CD4-positive, alpha-beta memory T cell (primary cell): ENCODE measurements at regions not wholly inside any gene's neighbourhood (a gene's known extent, or its start where the extent isn't known, plus 50 kb on each side); places are given as distances from the start of the nearest gene placed in this dataset.
A peak's percentile ranks its signal among the peaks of the same experiment; 100 is the strongest.

Source experiments
- CTCF ChIA-PET: fragments of 350-600 bp; sonication (Branson Sonifier 250); formaldehyde crosslinking; loops from one replicate; lab custom pipeline; 2021; ENCODE audit warnings: inconsistent platforms; ENCODE audit not compliant: partially characterized antibody; lab: Charles Lee
- POLR2A ChIA-PET: fragments of 350-600 bp; sonication (Branson Sonifier 250); formaldehyde crosslinking; loops from one replicate; lab custom pipeline; 2021; ENCODE audit not compliant: partially characterized antibody; lab: Charles Lee
- DNase-seq, 5 donors: peaks; one replicate each; pipeline versions ENCODE4 v3.0.0 to v3.0.0-alpha.2; 2020 to 2022; ENCODE audit warnings: mixed read lengths in 1 of 5
- H3K27ac ChIP-seq: one replicate; pipeline ENCODE4 v1.7.0; 2013; ENCODE audit warnings: low read depth, low read length
- H3K27me3 ChIP-seq: 2 replicates; pipeline ENCODE4 v1.7.0; 2013; ENCODE audit warnings: mild to moderate bottlenecking, low read length, moderate library complexity; ENCODE audit not compliant: insufficient read depth
- H3K36me3 ChIP-seq: 2 replicates; pipeline ENCODE4 v1.7.0; 2013; ENCODE audit warnings: mild to moderate bottlenecking, low read length, moderate library complexity; ENCODE audit not compliant: insufficient read depth
- H3K4me1 ChIP-seq: 2 replicates; pipeline ENCODE4 v1.7.0; 2013; ENCODE audit warnings: mild to moderate bottlenecking, low read length, moderate library complexity; ENCODE audit not compliant: insufficient read depth
- H3K4me3 ChIP-seq, 2 donors: one replicate each; pipeline ENCODE4 v1.7.0; 2013; ENCODE audit warnings: low read length in 2 of 2, mild to moderate bottlenecking in 1 of 2
- H3K9me3 ChIP-seq, 2 donors: one replicate each; pipeline ENCODE4 v1.7.0; 2013; ENCODE audit warnings: low read length in 2 of 2, control low read depth in 1 of 2; ENCODE audit not compliant: control insufficient read depth in 1 of 2
- H3K27ac Mint-ChIP-seq, 7 donors: one replicate each; pipeline ENCODE4 v1.8.0; 2020 to 2021; ENCODE audit warnings: mixed read lengths in 7 of 7, mild to moderate bottlenecking in 6 of 7, inconsistent platforms in 3 of 7, moderate library complexity in 3 of 7
- H3K27me3 Mint-ChIP-seq, 2 donors: one replicate each; pipeline ENCODE4 v1.8.0; 2020 to 2021; ENCODE audit warnings: mixed read lengths in 2 of 2
- H3K36me3 Mint-ChIP-seq, 2 donors: one replicate each; pipeline ENCODE4 v1.8.0; 2020 to 2021; ENCODE audit warnings: mixed read lengths in 2 of 2, inconsistent platforms in 1 of 2, mild to moderate bottlenecking in 1 of 2
- H3K4me1 Mint-ChIP-seq, 4 donors: one replicate each; pipeline ENCODE4 v1.8.0; 2020 to 2021; ENCODE audit warnings: mixed read lengths in 4 of 4, mild to moderate bottlenecking in 1 of 4
- H3K4me3 Mint-ChIP-seq, 8 donors: one replicate each; pipeline ENCODE4 v1.8.0; 2020 to 2021; ENCODE audit warnings: mixed read lengths in 8 of 8, mild to moderate bottlenecking in 7 of 8, moderate library complexity in 6 of 8, inconsistent platforms in 3 of 8
- H3K9me3 Mint-ChIP-seq, 8 donors: one replicate each; pipeline ENCODE4 v1.8.0; 2020 to 2021; ENCODE audit warnings: mixed read lengths in 8 of 8, mild to moderate bottlenecking in 5 of 8, inconsistent platforms in 3 of 8, moderate library complexity in 1 of 8
- intact Hi-C: fragments of 100-400 bp; cut with micrococcal nuclease; formaldehyde crosslinking; loops from one replicate; pipeline ENCODE4 v1.15.1; 2023

DNA sequence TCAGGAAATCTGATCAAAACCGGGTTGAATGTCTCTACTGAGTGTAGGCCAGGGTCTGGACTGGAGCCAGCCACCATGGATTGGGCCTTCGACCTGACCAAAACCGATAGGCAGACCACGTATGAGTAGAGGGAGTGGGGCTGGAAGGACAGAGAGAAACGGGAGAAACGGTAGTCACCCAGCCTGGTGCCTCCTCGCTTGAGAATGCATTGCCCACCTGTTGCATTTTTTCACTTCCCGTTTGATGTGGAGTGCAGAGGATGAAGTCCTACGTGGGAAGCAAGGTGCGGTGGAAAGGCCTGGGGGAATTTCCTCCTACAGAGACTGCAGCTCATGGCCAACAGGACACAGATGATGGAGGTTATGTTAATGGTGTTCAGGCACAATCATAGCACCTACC is 53.9 kb upstream of the ECI2 start:
- no peak for DNase-seq
- POLR2A ChIA-PET: no interaction called here

DNA sequence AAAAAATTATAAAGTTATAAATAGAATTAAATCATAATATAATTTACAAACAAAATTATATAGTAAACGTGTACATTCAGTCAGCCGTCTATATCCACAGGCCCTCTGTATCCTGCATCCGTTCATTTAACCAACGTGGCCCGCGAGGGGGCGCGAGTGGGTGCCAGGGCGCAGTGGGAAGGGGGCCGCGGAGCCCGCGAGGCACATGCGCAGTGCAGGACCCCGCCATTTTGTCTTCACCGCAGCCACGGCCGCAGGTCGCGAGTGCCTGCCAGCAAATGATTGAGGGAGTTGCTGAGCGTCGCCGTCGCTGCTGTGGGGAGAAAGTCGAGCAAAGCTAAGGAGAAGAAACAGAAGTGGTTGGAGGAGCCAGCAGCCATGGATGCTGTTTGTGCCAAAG is 53.4 kb upstream of the ECI2 start:
- intact Hi-C loops: no loop called here
- H3K27me3 Mint-ChIP-seq: peaks cover 0 to 4% of the 10 kb centered on the region in 2 donors

More for the DNA sequence above, 53.9 kb upstream of the ECI2 start:
- intact Hi-C loops: no loop called here
- Histone ChIP-seq H3K4me1 (no peaks in the 10 kb centered on the region), H3K27ac (no peak overlapping the region), H3K36me3 (no peaks in the 10 kb centered on the region), H3K9me3 (no peaks in the 10 kb centered on the region), H3K27me3 (no peaks in the 10 kb centered on the region), H3K4me3 (no peak overlapping the region)
- Mint-ChIP-seq H3K4me3 (no peak overlapping the region), H3K27ac (no peak overlapping the region), H3K4me1 (peaks cover 0 to 6% (median 2%) of the 10 kb centered on the region in 4 donors), H3K36me3 (no peaks in the 10 kb centered on the region), H3K9me3 (no peaks in the 10 kb centered on the region), H3K27me3 (peaks cover 0 to 4% of the 10 kb centered on the region in 2 donors)
- CTCF ChIA-PET: interaction anchor here (1.9 to 3.0 kb wide), 2 partner anchors 21 to 34 kb away, joined by 6 to 9 read pairs; no protein-coding TSS in a partner anchor

GRCh38 chr6:4187480-4187879 is 52.1 kb upstream of the ECI2 start:
- POLR2A ChIA-PET: interaction anchor here (0.6 kb wide), 1 partner anchor 855 kb away, joined by 3 read pairs; no protein-coding TSS in a partner anchor
- Mint-ChIP-seq H3K36me3 (no peaks in the 10 kb centered on the region), H3K4me1 (peaks cover 0 to 6% (median 2%) of the 10 kb centered on the region in 4 donors), H3K27me3 (peaks cover 0 to 4% of the 10 kb centered on the region in 2 donors), H3K27ac (no peak overlapping the region), H3K4me3 (no peak overlapping the region), H3K9me3 (peaks cover 0 to 2% (median 0%) of the 10 kb centered on the region in 8 donors)
- DNase-seq: no peak
- Histone ChIP-seq H3K36me3 (no peaks in the 10 kb centered on the region), H3K27me3 (no peaks in the 10 kb centered on the region), H3K4me3 (no peak overlapping the region), H3K9me3 (no peaks in the 10 kb centered on the region), H3K27ac (no peak overlapping the region), H3K4me1 (no peaks in the 10 kb centered on the region)
- CTCF ChIA-PET: interaction anchor here (3.0 kb wide), 1 partner anchor 32 kb away, joined by 9 read pairs; no protein-coding TSS in a partner anchor
- intact Hi-C loops: no loop called here

More for the DNA sequence above, 53.4 kb upstream of the ECI2 start:
- H3K36me3 Mint-ChIP-seq: no peaks in the 10 kb centered on the region
- POLR2A ChIA-PET: no interaction called here
- Histone ChIP-seq H3K4me3 (no peak overlapping the region), H3K27ac (no peak overlapping the region), H3K36me3 (no peaks in the 10 kb centered on the region), H3K9me3 (no peaks in the 10 kb centered on the region), H3K27me3 (no peaks in the 10 kb centered on the region), H3K4me1 (no peaks in the 10 kb centered on the region)
- H3K4me3 Mint-ChIP-seq: no peak overlapping the region
- H3K4me1 Mint-ChIP-seq: peaks cover 0 to 6% (median 2%) of the 10 kb centered on the region in 4 donors
- CTCF ChIA-PET: interaction anchor here (1.9 to 3.0 kb wide), 2 partner anchors 21 to 33 kb away, joined by 6 to 9 read pairs; no protein-coding TSS in a partner anchor
- H3K9me3 Mint-ChIP-seq: no peaks in the 10 kb centered on the region
- H3K27ac Mint-ChIP-seq: no peak overlapping the region
- DNase-seq: no peak

DNA sequence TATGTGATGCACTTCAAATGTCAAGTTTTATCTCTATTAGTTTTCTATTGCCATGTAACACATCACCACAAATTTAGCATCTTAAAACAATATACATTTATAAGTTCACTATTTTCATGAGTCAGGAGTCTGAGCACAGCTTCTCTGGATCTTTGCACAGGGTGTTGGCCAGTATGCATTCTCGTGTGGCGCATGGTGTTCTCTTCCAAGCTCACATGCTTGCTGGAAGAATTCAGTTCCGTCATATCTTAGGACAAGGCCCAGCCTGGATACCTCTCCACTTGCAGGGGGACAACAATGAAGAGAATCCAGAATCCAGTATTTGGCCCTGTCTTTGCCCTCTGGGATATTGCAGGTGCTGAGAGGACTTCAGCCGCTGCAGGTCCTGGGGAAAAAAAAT is 51.0 kb upstream of the ECI2 start:
- peak overlapping the region in 1 of 7 donors; percentile 11 for H3K27ac Mint-ChIP-seq
- peaks cover 0 to 4% of the 10 kb centered on the region in 2 donors for H3K27me3 Mint-ChIP-seq
- H3K9me3 ChIP-seq: no peaks in the 10 kb centered on the region
- peaks cover 0 to 6% (median 2%) of the 10 kb centered on the region in 4 donors for H3K4me1 Mint-ChIP-seq
- H3K4me1 ChIP-seq: no peaks in the 10 kb centered on the region
- intact Hi-C loops: no loop called here
- POLR2A ChIA-PET: interaction anchor here (0.5 kb wide), 1 partner anchor 30 kb away, joined by 3 read pairs; no protein-coding TSS in a partner anchor
- H3K36me3 ChIP-seq: no peaks in the 10 kb centered on the region
- H3K36me3 Mint-ChIP-seq: no peaks in the 10 kb centered on the region
- H3K4me3 ChIP-seq: no peak overlapping the region
- H3K4me3 Mint-ChIP-seq: no peak overlapping the region
- H3K27ac ChIP-seq: no peak overlapping the region
- no peaks in the 10 kb centered on the region for H3K27me3 ChIP-seq
- CTCF ChIA-PET: interaction anchor here (3.0 kb wide), 1 partner anchor 31 kb away, joined by 9 read pairs; no protein-coding TSS in a partner anchor
- no peak for DNase-seq
- peaks cover 0 to 2% (median 0%) of the 10 kb centered on the region in 8 donors for H3K9me3 Mint-ChIP-seq

DNA sequence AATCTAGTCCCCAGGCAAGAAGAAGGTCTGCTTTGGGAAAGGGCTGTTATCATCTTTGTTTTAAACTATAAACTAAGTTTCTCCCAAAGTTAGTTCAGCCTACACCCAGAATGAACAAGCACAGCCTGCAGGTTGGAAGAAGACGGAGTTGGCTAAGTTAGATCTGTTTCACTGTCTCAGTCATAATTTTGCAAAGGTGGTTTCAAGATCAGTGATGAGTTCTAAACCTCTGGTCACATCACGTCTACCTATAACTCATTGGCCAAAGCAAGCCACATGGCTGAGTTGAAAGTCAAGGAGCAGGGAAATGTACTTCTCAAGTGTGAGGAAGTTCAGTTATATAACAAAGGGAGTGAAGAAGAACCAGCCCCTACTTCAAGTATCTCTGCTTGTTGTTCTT is 50.5 kb upstream of the ECI2 start:
- Mint-ChIP-seq H3K27me3 (peaks cover 0 to 4% of the 10 kb centered on the region in 2 donors), H3K27ac (no peak overlapping the region), H3K9me3 (peaks cover 0 to 2% (median 0%) of the 10 kb centered on the region in 8 donors), H3K4me3 (no peak overlapping the region), H3K36me3 (no peaks in the 10 kb centered on the region), H3K4me1 (peaks cover 0 to 6% (median 2%) of the 10 kb centered on the region in 4 donors)
- H3K4me3 ChIP-seq: no peak overlapping the region
- intact Hi-C loops: no loop called here
- H3K36me3 ChIP-seq: no peaks in the 10 kb centered on the region
- H3K4me1 ChIP-seq: no peaks in the 10 kb centered on the region
- ChIA-PET POLR2A (interaction anchor here (0.5 kb wide), 1 partner anchor 31 kb away, joined by 3 read pairs; no protein-coding TSS in a partner anchor), CTCF (no interaction called here)
- no peaks in the 10 kb centered on the region for H3K9me3 ChIP-seq
- no peaks in the 10 kb centered on the region for H3K27me3 ChIP-seq
- no peak for DNase-seq
- no peak overlapping the region for H3K27ac ChIP-seq

- Mint-ChIP-seq H3K27me3 (peaks cover 0 to 4% of the 10 kb centered on the region in 2 donors), H3K4me1 (peaks cover 0 to 6% (median 2%) of the 10 kb centered on the region in 4 donors), H3K27ac (peak overlapping the region in 1 of 7 donors; percentile 63), H3K9me3 (peaks cover 0 to 2% (median 0%) of the 10 kb centered on the region in 8 donors), H3K4me3 (no peak overlapping the region), H3K36me3 (no peaks in the 10 kb centered on the region)
- intact Hi-C loops: no loop called here
- Histone ChIP-seq H3K27me3 (no peaks in the 10 kb centered on the region), H3K36me3 (no peaks in the 10 kb centered on the region), H3K9me3 (no peaks in the 10 kb centered on the region), H3K4me3 (no peak overlapping the region), H3K27ac (no peak overlapping the region), H3K4me1 (no peaks in the 10 kb centered on the region)
- POLR2A ChIA-PET: no interaction called here
- CTCF ChIA-PET: no interaction called here
- DNase-seq: no peak
Observed at GRCh38 chr6:4185419-4185818, 50.0 kb upstream of the ECI2 start.
